ENCODE measurements at regions not wholly inside any gene's neighbourhood (a gene's known extent, or its start where the extent isn't known, plus 50 kb on each side); places are given as distances from the start of the nearest gene placed in this dataset.

DNA sequence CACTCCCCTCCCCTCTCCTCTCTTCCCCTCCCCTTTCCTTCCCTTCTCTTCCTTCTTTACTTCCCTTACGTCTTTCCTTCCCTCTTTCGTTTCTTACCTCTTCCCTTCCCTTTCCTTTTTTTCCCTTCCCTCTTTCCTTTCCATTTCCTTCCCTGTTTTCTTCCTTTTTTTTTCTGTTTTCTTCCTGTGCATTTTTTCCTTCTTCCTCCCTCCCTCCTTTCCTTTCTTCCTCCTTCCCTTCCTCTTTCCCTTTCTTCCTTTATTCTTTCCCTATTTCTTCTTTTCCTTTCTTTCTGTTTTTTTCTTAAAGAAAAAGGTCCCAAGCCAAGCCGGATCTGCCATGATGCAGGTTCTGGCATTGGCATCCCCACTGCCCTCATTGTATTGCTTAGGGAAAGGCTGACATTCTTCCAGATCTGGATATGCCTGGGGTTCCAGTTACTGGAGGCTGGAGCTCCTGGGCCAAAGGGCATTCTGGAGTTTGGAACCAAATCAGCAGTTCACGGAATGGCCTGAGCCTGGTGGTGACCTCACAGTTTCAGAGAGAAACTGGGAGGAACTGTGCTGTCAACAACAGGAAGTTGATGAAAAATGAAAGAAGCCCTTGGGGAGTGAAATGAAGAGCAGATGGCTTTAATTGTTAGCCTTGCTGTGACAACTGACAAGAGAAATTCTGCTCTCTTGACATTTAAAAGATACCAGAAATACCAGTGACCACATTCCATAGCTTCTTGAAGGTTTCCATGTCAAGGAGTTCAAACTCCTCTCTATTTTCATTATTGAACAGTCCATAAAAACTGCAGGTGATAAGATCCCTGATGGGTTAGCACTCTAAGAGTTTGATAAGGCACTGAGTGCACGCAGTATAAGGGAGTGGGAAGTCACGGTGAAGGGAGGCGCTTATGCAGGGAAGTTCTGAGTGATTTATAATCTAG, 622.1 kb downstream of the SPRY1 start:
- TF ChIP-seq CTCF (IDR thresholded peaks at IDR 0.05; ENCODE audit: low read length) = no peak
- TF ChIP-seq EZH2phosphoT487 (IDR thresholded peaks at IDR 0.05; ENCODE audit: low read length) = no peak
- TF ChIP-seq EZH2 (optimal IDR thresholded peaks at IDR 0.05; ENCODE audit: low read depth, low read length) = no peak

Data from MM.1S (cell line).